ENCODE measurements at regions not wholly inside any gene's neighbourhood (a gene's known extent, or its start where the extent isn't known, plus 50 kb on each side); places are given as distances from the start of the nearest gene placed in this dataset.

- TF ChIP-seq CTCF (IDR thresholded peaks at IDR 0.05) (no peak), POLR2A (IDR thresholded peaks at IDR 0.05) (no peak)
These were observed 1757.3 kb upstream of the PIK3C3 start for GRCh38 chr18:40197711-40198110.

Measured in Peyer's patch (tissue), 4 donors.